Activated CD4-positive, alpha-beta memory T cell treated with anti-CD3 and anti-CD28 coated beads for 36 hours (primary cell): ENCODE measurements at regions not wholly inside any gene's neighbourhood (a gene's known extent, or its start where the extent isn't known, plus 50 kb on each side); places are given as distances from the start of the nearest gene placed in this dataset.
A peak's percentile ranks its signal among the peaks of the same experiment; 100 is the strongest.
"Not testable (repeated sequence)": the region's sequence is repeated elsewhere in the genome, so short reads cannot be mapped to it uniquely, and the experiment has no call there.

ENCODE experiments used
- CTCF ChIA-PET: fragments of 350-600 bp; sonication (Branson Sonifier 250); formaldehyde crosslinking; loops from one replicate; lab custom pipeline; 2021; ENCODE audit warnings: antibody characterized with exemption, inconsistent platforms; lab: Charles Lee
- POLR2A ChIA-PET: fragments of 350-600 bp; sonication (Branson Sonifier 250); formaldehyde crosslinking; loops from one replicate; lab custom pipeline; 2021; ENCODE audit warnings: antibody characterized with exemption; lab: Charles Lee
- DNase-seq: peaks from one replicate; pipeline ENCODE4 v3.0.0-alpha.2; 2020
- H3K27ac Mint-ChIP-seq: one replicate; pipeline ENCODE4 v1.8.0; 2021; ENCODE audit warnings: mixed read lengths
- H3K27me3 Mint-ChIP-seq: one replicate; pipeline ENCODE4 v1.8.0; 2021; ENCODE audit warnings: mixed read lengths
- H3K36me3 Mint-ChIP-seq: one replicate; pipeline ENCODE4 v1.8.0; 2021; ENCODE audit warnings: mixed read lengths
- H3K4me1 Mint-ChIP-seq: one replicate; pipeline ENCODE4 v1.8.0; 2021; ENCODE audit warnings: low read depth, mixed read lengths
- H3K4me3 Mint-ChIP-seq: one replicate; pipeline ENCODE4 v1.8.0; 2021; ENCODE audit warnings: mild to moderate bottlenecking, mixed read lengths
- H3K9me3 Mint-ChIP-seq: one replicate; pipeline ENCODE4 v1.8.0; 2021; ENCODE audit warnings: mixed read lengths
- intact Hi-C: fragments of 100-400 bp; cut with micrococcal nuclease; formaldehyde crosslinking; loops from one replicate; pipeline ENCODE4 v1.15.1; 2023

- Mint-ChIP-seq H3K27me3 (no peaks in the 10 kb centered on the region), H3K4me1 (no peaks in the 10 kb centered on the region), H3K4me3 (no peak overlapping the region), H3K27ac (no peak overlapping the region), H3K36me3 (no peaks in the 10 kb centered on the region), H3K9me3 (peaks cover 3% of the 10 kb centered on the region)
- POLR2A ChIA-PET = no interaction called here
- intact Hi-C loops = no loop called here
- CTCF ChIA-PET = no interaction called here
- no peak for DNase-seq
Observed at GRCh38 chrX:76509775-76510174, 82.3 kb downstream of the MAGEE1 start.

- intact Hi-C loops = no loop called here
- no peaks in the 10 kb centered on the region for H3K4me1 Mint-ChIP-seq
- H3K27me3 Mint-ChIP-seq = no peaks in the 10 kb centered on the region
- H3K9me3 Mint-ChIP-seq = peaks cover 13% of the 10 kb centered on the region
- DNase-seq = no peak
- ChIA-PET CTCF (no interaction called here), POLR2A (no interaction called here)
- H3K4me3 Mint-ChIP-seq = no peak overlapping the region
- no peaks in the 10 kb centered on the region for H3K36me3 Mint-ChIP-seq
- no peak overlapping the region for H3K27ac Mint-ChIP-seq
Observed at GRCh38 chrX:76517544-76517943, 90.0 kb downstream of the MAGEE1 start.

- intact Hi-C loops = no loop called here
- DNase-seq = no peak
- POLR2A ChIA-PET = no interaction called here
Observed at GRCh38 chrX:76520273-76521054, 93.0 kb downstream of the MAGEE1 start.

GRCh38 chrX:76535675-76536074 is 108.2 kb downstream of the MAGEE1 start:
- H3K36me3 Mint-ChIP-seq, H3K27me3 Mint-ChIP-seq, DNase-seq, intact Hi-C loops, H3K27ac Mint-ChIP-seq, POLR2A ChIA-PET, H3K4me1 Mint-ChIP-seq, CTCF ChIA-PET, H3K4me3 Mint-ChIP-seq: not testable (repeated sequence)
- H3K9me3 Mint-ChIP-seq = peaks cover 15% of the 10 kb centered on the region

More at GRCh38 chrX:76520273-76521054, 93.0 kb downstream of the MAGEE1 start:
- no peaks in the 10 kb centered on the region for H3K27me3 Mint-ChIP-seq
- peaks cover 21% of the 10 kb centered on the region for H3K9me3 Mint-ChIP-seq
- CTCF ChIA-PET = no interaction called here
- H3K4me3 Mint-ChIP-seq = no peak overlapping the region
- no peaks in the 10 kb centered on the region for H3K36me3 Mint-ChIP-seq
- H3K27ac Mint-ChIP-seq = no peak overlapping the region
- no peaks in the 10 kb centered on the region for H3K4me1 Mint-ChIP-seq

GRCh38 chrX:76538860-76539259 is 111.3 kb downstream of the MAGEE1 start:
- ChIA-PET POLR2A (no interaction called here), CTCF (no interaction called here)
- Mint-ChIP-seq H3K4me1 (no peaks in the 10 kb centered on the region), H3K36me3 (no peaks in the 10 kb centered on the region), H3K4me3 (no peak overlapping the region), H3K27ac (no peak overlapping the region), H3K27me3 (no peaks in the 10 kb centered on the region), H3K9me3 (peaks cover 6% of the 10 kb centered on the region)
- DNase-seq = no peak
- intact Hi-C loops = no loop called here

- intact Hi-C loops, H3K4me3 Mint-ChIP-seq, CTCF ChIA-PET, DNase-seq, H3K36me3 Mint-ChIP-seq, H3K4me1 Mint-ChIP-seq, H3K27me3 Mint-ChIP-seq, POLR2A ChIA-PET, H3K9me3 Mint-ChIP-seq, H3K27ac Mint-ChIP-seq: not testable (repeated sequence)
Observed at GRCh38 chrX:76543381-76543780, 115.9 kb downstream of the MAGEE1 start.

GRCh38 chrX:76550016-76550415 is 122.5 kb downstream of the MAGEE1 start:
- H3K27me3 Mint-ChIP-seq = no peaks in the 10 kb centered on the region
- H3K4me3 Mint-ChIP-seq = no peak overlapping the region
- CTCF ChIA-PET = no interaction called here
- POLR2A ChIA-PET = no interaction called here
- intact Hi-C loops = no loop called here
- peaks cover 13% of the 10 kb centered on the region for H3K9me3 Mint-ChIP-seq
- no peak for DNase-seq
- H3K4me1 Mint-ChIP-seq = no peaks in the 10 kb centered on the region
- H3K36me3 Mint-ChIP-seq = peaks cover 2% of the 10 kb centered on the region
- no peak overlapping the region for H3K27ac Mint-ChIP-seq

GRCh38 chrX:76555269-76555668 is 127.8 kb downstream of the MAGEE1 start:
- Mint-ChIP-seq H3K4me3 (no peak overlapping the region), H3K27ac (no peak overlapping the region), H3K4me1 (no peaks in the 10 kb centered on the region), H3K27me3 (no peaks in the 10 kb centered on the region), H3K9me3 (peaks cover 20% of the 10 kb centered on the region), H3K36me3 (peaks cover 6% of the 10 kb centered on the region)
- no peak for DNase-seq
- CTCF ChIA-PET = no interaction called here
- POLR2A ChIA-PET = no interaction called here
- intact Hi-C loops = no loop called here

GRCh38 chrX:76555816-76556215 is 128.3 kb downstream of the MAGEE1 start:
- H3K9me3 Mint-ChIP-seq = peaks cover 23% of the 10 kb centered on the region
- CTCF ChIA-PET = no interaction called here
- H3K27me3 Mint-ChIP-seq = no peaks in the 10 kb centered on the region
- no peak overlapping the region for H3K27ac Mint-ChIP-seq
- no peak overlapping the region for H3K4me3 Mint-ChIP-seq
- DNase-seq = peak; percentile 12
- intact Hi-C loops = no loop called here
- POLR2A ChIA-PET = no interaction called here
- H3K4me1 Mint-ChIP-seq = no peaks in the 10 kb centered on the region
- peaks cover 6% of the 10 kb centered on the region for H3K36me3 Mint-ChIP-seq

- DNase-seq, H3K4me1 Mint-ChIP-seq, H3K36me3 Mint-ChIP-seq, H3K4me3 Mint-ChIP-seq, H3K27ac Mint-ChIP-seq, intact Hi-C loops, POLR2A ChIA-PET, CTCF ChIA-PET, H3K27me3 Mint-ChIP-seq: not testable (repeated sequence)
- peaks cover 23% of the 10 kb centered on the region for H3K9me3 Mint-ChIP-seq
Observed at GRCh38 chrX:76564842-76565241, 137.3 kb downstream of the MAGEE1 start.

GRCh38 chrX:76605390-76605789 is 177.9 kb downstream of the MAGEE1 start:
- Mint-ChIP-seq H3K4me3 (no peak overlapping the region), H3K9me3 (peaks cover 5% of the 10 kb centered on the region), H3K4me1 (no peaks in the 10 kb centered on the region), H3K27ac (no peak overlapping the region), H3K27me3 (no peaks in the 10 kb centered on the region), H3K36me3 (no peaks in the 10 kb centered on the region)
- DNase-seq = no peak
- POLR2A ChIA-PET = no interaction called here
- intact Hi-C loops = no loop called here
- CTCF ChIA-PET = no interaction called here

- H3K4me3 Mint-ChIP-seq = no peak overlapping the region
- H3K27ac Mint-ChIP-seq = no peak overlapping the region
- intact Hi-C loops = no loop called here
- H3K27me3 Mint-ChIP-seq = no peaks in the 10 kb centered on the region
- no peaks in the 10 kb centered on the region for H3K36me3 Mint-ChIP-seq
- ChIA-PET CTCF (no interaction called here), POLR2A (no interaction called here)
- no peak for DNase-seq
- H3K4me1 Mint-ChIP-seq = no peaks in the 10 kb centered on the region
- H3K9me3 Mint-ChIP-seq = peaks cover 7% of the 10 kb centered on the region
Observed at GRCh38 chrX:76617020-76617419, 189.5 kb downstream of the MAGEE1 start.

GRCh38 chrX:76643590-76643989 is 216.1 kb downstream of the MAGEE1 start:
- Mint-ChIP-seq H3K27ac (no peak overlapping the region), H3K4me3 (no peak overlapping the region), H3K4me1 (no peaks in the 10 kb centered on the region), H3K27me3 (no peaks in the 10 kb centered on the region), H3K36me3 (no peaks in the 10 kb centered on the region), H3K9me3 (peaks cover 2% of the 10 kb centered on the region)
- CTCF ChIA-PET = no interaction called here
- intact Hi-C loops = no loop called here
- POLR2A ChIA-PET = no interaction called here
- DNase-seq = no peak
